Adrenal gland (tissue), 9 donors: ENCODE measurements at regions not wholly inside any gene's neighbourhood (a gene's known extent, or its start where the extent isn't known, plus 50 kb on each side); places are given as distances from the start of the nearest gene placed in this dataset.

Experiments
- DNase-seq, 7 donors: peaks; one replicate each; pipeline ENCODE4 v3.0.0-alpha.2; 2019 to 2020
- H3K27ac ChIP-seq, 5 donors: fragments of 200-600 bp; sonication (generic) in 4 of 5; 1 replicate in 3 of 5; 2 replicates in 2 of 5; pipeline versions ENCODE4 v1.5.1 to v1.8.0; 2016 to 2020; ENCODE audit warnings: mild to moderate bottlenecking in 1 of 5
- H3K27me3 ChIP-seq: fragments of 200-600 bp; 2 replicates; pipeline ENCODE4 v1.8.0; 2021
- H3K36me3 ChIP-seq, 2 donors: fragments of 200-600 bp; replicated peaks in 1 of 2; 1 replicate in 1 of 2; 2 replicates in 1 of 2; pipeline versions ENCODE4 v1.5.1 to v1.8.0; 2018 to 2022
- H3K4me1 ChIP-seq, 2 donors: fragments of 200-600 bp; replicated peaks in 1 of 2; 1 replicate in 1 of 2; 2 replicates in 1 of 2; pipeline versions ENCODE4 v1.5.1 to v1.8.0; 2018 to 2021
- H3K4me3 ChIP-seq, 4 donors: fragments of 200-600 bp; sonication (generic) in 3 of 4; one replicate each; pipeline ENCODE4 v1.5.1; 2016 to 2018
- H3K9me3 ChIP-seq, 3 donors: fragments of 200-600 bp; sonication (generic) in 1 of 3; replicated peaks in 1 of 3; 1 replicate in 2 of 3; 2 replicates in 1 of 3; pipeline versions ENCODE4 v1.5.1 to v1.8.0; 2016 to 2021
- POLR2A ChIP-seq, 2 donors: fragments of 450-650 bp; IDR thresholded peaks; one replicate each; pipeline ENCODE4 v1.6.1; 2017; ENCODE audit warnings: antibody characterized with exemption in 2 of 2, mild to moderate bottlenecking in 2 of 2, moderate library complexity in 1 of 2
- WGBS, 4 donors: extraction: QIAGEN DNeasy Blood & Tissue Kit in 2 of 4; methylation state at CpG; one replicate each; pipeline versions ENCODE4 v1.1.5 to v1.1.7; 2013 to 2017; 5-methylcytosine and 5-hydroxymethylcytosine counted together
- intact Hi-C, 2 donors: fragments of 100-400 bp; cut with DNase I; formaldehyde crosslinking; loops; one replicate each; pipeline versions ENCODE4 v1.14.1 to v1.15.0; 2022 to 2023
- TF ChIP-seq, protein P1 (sequence below), 6 experiments: fragments of 450-650 bp in 4 of 6; fragments of 200-600 bp in 2 of 6; sonication (generic) in 1 of 6; IDR thresholded peaks; 1 replicate in 5 of 6; 2 replicates in 1 of 6; pipeline versions ENCODE4 v1.5.1 to v1.8.0; 2016 to 2021; ENCODE audit warnings: antibody characterized with exemption in 6 of 6, mild to moderate bottlenecking in 2 of 6, moderate library complexity in 1 of 6
- donor health status: healthy with polysubstance abuse.
- donor health status: Bipolar disorder and iron deficiency.
- donor health status: DM: yes; HTN: yes; CAD: no.
- donor health status: DM: no; HTN: no; CAD: no.
- donor health status: DM: no; HTN: no; CAD: no.

DNA sequence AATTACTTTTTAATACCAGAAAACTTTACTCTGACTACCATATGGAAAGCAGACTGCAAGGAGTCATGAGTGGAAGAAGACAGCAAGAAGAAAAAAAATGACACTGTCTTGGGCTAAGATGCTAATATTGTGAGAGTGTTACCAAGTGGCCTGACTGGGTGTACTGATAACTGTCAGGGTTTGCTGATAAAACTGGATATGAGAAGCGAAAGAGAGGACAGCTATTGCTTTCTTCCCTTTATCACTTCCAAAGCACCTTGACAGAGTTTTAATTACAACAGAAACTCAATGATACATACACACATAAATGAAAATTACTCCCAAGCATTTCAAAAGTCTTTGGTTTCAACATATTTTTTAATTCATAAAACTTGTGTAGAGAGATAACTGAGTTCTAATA lies 368.5 kb downstream of the ZEB2 start:
- Histone ChIP-seq H3K4me3 (no peak overlapping the region), H3K27me3 (no peaks in the 10 kb centered on the region), H3K4me1 (peaks cover under 1 to 17% of the 10 kb centered on the region in 2 donors), H3K9me3 (no peaks in the 10 kb centered on the region), H3K27ac (no peak overlapping the region), H3K36me3 (no peaks in the 10 kb centered on the region)
- intact Hi-C loops: no loop called here
- TF ChIP-seq, protein P1, sequence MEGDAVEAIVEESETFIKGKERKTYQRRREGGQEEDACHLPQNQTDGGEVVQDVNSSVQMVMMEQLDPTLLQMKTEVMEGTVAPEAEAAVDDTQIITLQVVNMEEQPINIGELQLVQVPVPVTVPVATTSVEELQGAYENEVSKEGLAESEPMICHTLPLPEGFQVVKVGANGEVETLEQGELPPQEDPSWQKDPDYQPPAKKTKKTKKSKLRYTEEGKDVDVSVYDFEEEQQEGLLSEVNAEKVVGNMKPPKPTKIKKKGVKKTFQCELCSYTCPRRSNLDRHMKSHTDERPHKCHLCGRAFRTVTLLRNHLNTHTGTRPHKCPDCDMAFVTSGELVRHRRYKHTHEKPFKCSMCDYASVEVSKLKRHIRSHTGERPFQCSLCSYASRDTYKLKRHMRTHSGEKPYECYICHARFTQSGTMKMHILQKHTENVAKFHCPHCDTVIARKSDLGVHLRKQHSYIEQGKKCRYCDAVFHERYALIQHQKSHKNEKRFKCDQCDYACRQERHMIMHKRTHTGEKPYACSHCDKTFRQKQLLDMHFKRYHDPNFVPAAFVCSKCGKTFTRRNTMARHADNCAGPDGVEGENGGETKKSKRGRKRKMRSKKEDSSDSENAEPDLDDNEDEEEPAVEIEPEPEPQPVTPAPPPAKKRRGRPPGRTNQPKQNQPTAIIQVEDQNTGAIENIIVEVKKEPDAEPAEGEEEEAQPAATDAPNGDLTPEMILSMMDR (IDR thresholded peaks at IDR 0.05): no peak
- 86 to 93% (median 91%) methylated on average over 1 of the region's 1 CpG for WGBS, 4 donors
- no peak for DNase-seq

- no peak overlapping the region for H3K27ac ChIP-seq
- WGBS, 4 donors: 96 to 99% (median 99%) methylated on average over 2 of the region's 2 CpGs
- H3K36me3 ChIP-seq: no peaks in the 10 kb centered on the region
- H3K27me3 ChIP-seq: no peaks in the 10 kb centered on the region
- H3K4me1 ChIP-seq: peaks cover 5 to 21% of the 10 kb centered on the region in 2 donors
- no peaks in the 10 kb centered on the region for H3K9me3 ChIP-seq
- no peak for DNase-seq
- intact Hi-C loops: no loop called here
- no peak overlapping the region for H3K4me3 ChIP-seq
- no peak for TF ChIP-seq POLR2A (IDR thresholded peaks at IDR 0.05)
- TF ChIP-seq, protein P1 (IDR thresholded peaks at IDR 0.05): no peak
Observed at GRCh38 chr2:144147356-144147755, 372.6 kb downstream of the ZEB2 start.

DNA sequence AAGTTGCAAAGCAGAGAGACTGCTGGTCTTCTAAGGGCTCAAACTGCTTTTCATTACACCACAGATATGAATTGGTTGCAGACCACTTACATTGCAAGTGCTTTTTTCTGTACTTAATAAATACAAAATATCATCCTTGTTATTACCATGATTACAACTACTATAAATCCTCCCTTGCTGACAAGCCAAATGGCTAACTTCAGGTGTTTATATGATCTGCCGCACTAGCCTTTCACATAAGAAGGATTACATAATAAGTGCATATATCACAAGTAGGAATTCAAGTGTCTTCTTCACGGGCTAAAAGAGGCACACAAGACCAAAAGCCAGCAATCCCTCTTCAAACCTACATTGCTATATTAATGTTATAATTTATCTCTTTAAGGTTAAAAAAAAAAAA lies 373.0 kb downstream of the ZEB2 start:
- 90 to 97% (median 96%) methylated on average over 2 of the region's 2 CpGs for WGBS, 4 donors
- DNase-seq: no peak
- Histone ChIP-seq H3K36me3 (no peaks in the 10 kb centered on the region), H3K27me3 (no peaks in the 10 kb centered on the region), H3K27ac (no peak overlapping the region), H3K9me3 (no peaks in the 10 kb centered on the region), H3K4me3 (no peak overlapping the region), H3K4me1 (peaks cover 5 to 17% of the 10 kb centered on the region in 2 donors)
- intact Hi-C loops: no loop called here
- TF ChIP-seq, protein P1 (IDR thresholded peaks at IDR 0.05): no peak
- TF ChIP-seq POLR2A (IDR thresholded peaks at IDR 0.05): no peak

DNA sequence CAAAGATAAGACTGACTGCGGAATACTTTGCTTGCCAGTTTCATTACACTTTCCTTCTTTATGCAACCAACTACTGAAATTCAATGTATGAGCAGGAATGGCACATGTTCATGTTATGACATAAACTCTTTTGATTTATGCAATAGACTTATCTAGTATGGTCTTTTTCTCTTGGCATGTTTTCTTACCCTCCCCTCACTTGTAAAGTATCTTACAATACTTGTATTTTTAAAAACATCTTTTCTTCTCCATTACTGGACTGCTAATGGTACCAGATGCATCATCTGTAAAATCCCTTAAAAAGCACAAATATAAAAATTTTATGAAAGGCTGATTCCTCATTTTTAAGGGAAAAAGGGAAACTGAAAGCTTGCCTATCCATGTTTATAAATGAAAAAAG lies 373.8 kb downstream of the ZEB2 start:
- intact Hi-C loops: no loop called here
- TF ChIP-seq, protein P1 (IDR thresholded peaks at IDR 0.05): no peak
- TF ChIP-seq POLR2A (IDR thresholded peaks at IDR 0.05): no peak
- H3K4me1 ChIP-seq: peaks cover 5 to 15% of the 10 kb centered on the region in 2 donors

More for the DNA sequence above, 373.8 kb downstream of the ZEB2 start:
- Histone ChIP-seq H3K9me3 (no peaks in the 10 kb centered on the region), H3K27me3 (no peaks in the 10 kb centered on the region), H3K36me3 (no peaks in the 10 kb centered on the region), H3K27ac (peak overlapping the region in 1 of 5 donors; percentile 45), H3K4me3 (no peak overlapping the region)
- WGBS, 4 donors: 16 to 30% (median 19%) methylated on average over 1 of the region's 1 CpG
- DNase-seq: no peak
